ENCODE measurements at regions not wholly inside any gene's neighbourhood (a gene's known extent, or its start where the extent isn't known, plus 50 kb on each side); places are given as distances from the start of the nearest gene placed in this dataset.

DNA sequence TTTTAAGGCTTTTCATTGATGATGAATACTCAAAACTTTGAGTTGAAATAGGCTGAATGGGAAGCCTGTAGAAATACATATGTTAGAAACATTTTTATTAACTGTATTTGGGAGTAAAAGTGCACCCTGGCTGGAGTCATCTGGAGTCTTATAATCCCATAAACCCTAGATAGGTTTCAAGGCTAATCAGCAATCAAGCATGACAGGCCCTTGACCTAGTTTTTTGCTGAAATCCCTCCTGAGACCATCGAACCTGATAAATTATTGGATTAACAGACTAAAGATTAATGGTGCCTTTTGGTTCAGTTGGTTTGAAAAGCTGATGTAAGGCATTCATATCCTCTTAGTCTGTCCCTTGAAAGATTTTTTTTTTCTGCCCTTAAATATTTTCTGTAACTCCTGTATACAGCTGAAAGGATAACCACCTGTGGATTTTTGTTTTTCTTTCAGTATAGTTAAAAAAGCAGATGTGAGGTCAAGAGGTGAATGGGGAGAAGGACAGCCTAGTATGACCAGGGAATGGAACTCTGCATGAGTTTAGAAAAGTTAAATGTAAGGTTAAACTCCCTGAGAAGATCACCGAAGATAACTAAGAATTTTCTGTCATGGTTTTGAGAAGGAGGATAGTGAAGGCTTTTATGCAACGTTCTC is 69.4 kb upstream of the STXBP5L start:
- H3K4me3 ChIP-seq: no peak overlapping the region
- 9 to 18% (median 14%) methylated on average over 3 of the region's 3 CpGs for WGBS, 3 donors

DNA sequence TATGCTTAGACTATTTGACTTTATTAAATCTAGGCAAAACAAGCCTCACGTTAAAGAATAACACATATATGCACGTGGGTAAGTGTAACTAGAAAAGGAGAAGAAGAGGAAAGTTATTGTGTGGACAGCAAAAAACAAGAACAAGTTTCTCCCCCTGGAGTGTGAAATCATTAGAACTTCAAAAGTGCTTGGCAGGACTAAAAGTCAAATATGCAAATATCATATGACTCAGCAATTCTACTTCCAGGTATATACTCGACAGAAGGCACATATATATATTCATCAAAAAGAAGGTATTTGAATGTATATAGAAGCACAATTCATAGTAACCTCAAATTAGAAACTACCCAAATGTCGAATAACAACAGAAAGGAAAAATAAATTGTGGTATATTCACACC is 68.9 kb upstream of the STXBP5L start:
- H3K36me3 ChIP-seq (ENCODE audit: insufficient read depth in 1 of 2, low read depth in 1 of 2): no peaks in the 10 kb centered on the region
- DNase-seq (no peak), ATAC-seq (no peak)
- H3K27ac ChIP-seq: no peak overlapping the region
- TF ChIP-seq, protein P1, sequence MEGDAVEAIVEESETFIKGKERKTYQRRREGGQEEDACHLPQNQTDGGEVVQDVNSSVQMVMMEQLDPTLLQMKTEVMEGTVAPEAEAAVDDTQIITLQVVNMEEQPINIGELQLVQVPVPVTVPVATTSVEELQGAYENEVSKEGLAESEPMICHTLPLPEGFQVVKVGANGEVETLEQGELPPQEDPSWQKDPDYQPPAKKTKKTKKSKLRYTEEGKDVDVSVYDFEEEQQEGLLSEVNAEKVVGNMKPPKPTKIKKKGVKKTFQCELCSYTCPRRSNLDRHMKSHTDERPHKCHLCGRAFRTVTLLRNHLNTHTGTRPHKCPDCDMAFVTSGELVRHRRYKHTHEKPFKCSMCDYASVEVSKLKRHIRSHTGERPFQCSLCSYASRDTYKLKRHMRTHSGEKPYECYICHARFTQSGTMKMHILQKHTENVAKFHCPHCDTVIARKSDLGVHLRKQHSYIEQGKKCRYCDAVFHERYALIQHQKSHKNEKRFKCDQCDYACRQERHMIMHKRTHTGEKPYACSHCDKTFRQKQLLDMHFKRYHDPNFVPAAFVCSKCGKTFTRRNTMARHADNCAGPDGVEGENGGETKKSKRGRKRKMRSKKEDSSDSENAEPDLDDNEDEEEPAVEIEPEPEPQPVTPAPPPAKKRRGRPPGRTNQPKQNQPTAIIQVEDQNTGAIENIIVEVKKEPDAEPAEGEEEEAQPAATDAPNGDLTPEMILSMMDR (IDR thresholded peaks at IDR 0.05): no peak
- no peaks in the 10 kb centered on the region for H3K27me3 ChIP-seq (ENCODE audit: insufficient read depth in 3 of 3, low read length in 2 of 3)
- 33 to 43% (median 40%) methylated on average over 4 of the region's 4 CpGs for WGBS, 3 donors
- intact Hi-C loops (cut with DNase I): no loop called here
- H3K9me3 ChIP-seq: no peaks in the 10 kb centered on the region
- H3K4me3 ChIP-seq: no peak overlapping the region
- H3K4me1 ChIP-seq: no peaks in the 10 kb centered on the region

More for the DNA sequence above, 69.4 kb upstream of the STXBP5L start:
- Histone ChIP-seq H3K9me3 (no peaks in the 10 kb centered on the region), H3K27me3 (ENCODE audit: insufficient read depth in 3 of 3, low read length in 2 of 3) (no peaks in the 10 kb centered on the region), H3K27ac (no peak overlapping the region), H3K36me3 (ENCODE audit: insufficient read depth in 1 of 2, low read depth in 1 of 2) (no peaks in the 10 kb centered on the region), H3K4me1 (no peaks in the 10 kb centered on the region)
- no peak for DNase-seq
- no peak for ATAC-seq
- intact Hi-C loops (cut with DNase I): no loop called here
- TF ChIP-seq, protein P1 (IDR thresholded peaks at IDR 0.05): no peak

DNA sequence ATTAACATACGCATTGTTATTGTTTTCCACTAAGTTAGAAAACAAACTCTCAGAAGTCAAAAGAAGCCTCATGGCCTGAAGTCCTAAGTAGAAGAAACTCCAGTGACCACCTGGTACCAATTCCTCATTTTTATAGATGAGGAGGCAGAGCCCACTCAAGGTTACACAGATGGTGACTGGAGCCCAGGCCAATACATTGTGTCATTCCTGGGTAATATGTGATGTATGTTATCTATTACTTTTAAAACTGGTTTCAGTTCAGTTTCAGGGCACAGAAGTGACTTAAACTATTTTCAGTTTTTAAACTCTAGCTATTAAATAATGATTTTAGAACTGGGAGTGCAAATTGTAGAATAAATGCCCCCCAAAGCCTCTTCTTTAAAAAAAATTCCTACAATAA is 66.7 kb upstream of the STXBP5L start:
- ATAC-seq (no peak), DNase-seq (no peak)
- TF ChIP-seq, protein P1 (IDR thresholded peaks at IDR 0.05): no peak
- intact Hi-C loops (cut with DNase I): no loop called here
- 88 to 94% (median 91%) methylated on average over 1 of the region's 1 CpG for WGBS, 3 donors
- Histone ChIP-seq H3K36me3 (ENCODE audit: insufficient read depth in 1 of 2, low read depth in 1 of 2) (no peaks in the 10 kb centered on the region), H3K27ac (no peak overlapping the region), H3K4me3 (no peak overlapping the region), H3K4me1 (no peaks in the 10 kb centered on the region), H3K27me3 (ENCODE audit: insufficient read depth in 3 of 3, low read length in 2 of 3) (no peaks in the 10 kb centered on the region), H3K9me3 (no peaks in the 10 kb centered on the region)

DNA sequence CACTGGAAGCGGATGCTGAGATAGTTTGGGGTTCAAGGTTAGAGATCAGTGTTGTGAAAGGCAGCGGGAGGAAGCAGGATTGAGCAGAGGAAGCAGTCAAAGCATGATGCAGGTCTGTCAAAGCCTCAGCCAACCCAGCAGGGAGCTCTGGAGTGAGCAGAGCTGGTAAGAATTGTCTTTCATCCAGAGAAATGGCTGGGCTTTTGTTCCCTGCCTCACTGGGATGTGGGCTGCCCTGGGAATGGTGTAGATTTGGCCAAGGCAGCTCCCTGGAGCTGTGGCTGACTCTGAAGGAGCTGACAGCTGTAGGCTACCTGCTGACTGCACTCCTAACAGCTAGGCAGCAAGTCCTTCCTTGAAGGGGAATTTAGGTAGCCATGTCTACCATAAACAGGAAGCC is 61.9 kb upstream of the STXBP5L start:
- no peaks in the 10 kb centered on the region for H3K36me3 ChIP-seq (ENCODE audit: insufficient read depth in 1 of 2, low read depth in 1 of 2)
- H3K4me1 ChIP-seq: no peaks in the 10 kb centered on the region
- WGBS, 3 donors: 49 to 68% (median 66%) methylated on average over 2 of the region's 2 CpGs
- ATAC-seq (no peak), DNase-seq (no peak)
- TF ChIP-seq, protein P1 (IDR thresholded peaks at IDR 0.05): no peak
- intact Hi-C loops (cut with DNase I): no loop called here
- H3K27ac ChIP-seq: no peak overlapping the region
- no peaks in the 10 kb centered on the region for H3K27me3 ChIP-seq (ENCODE audit: insufficient read depth in 3 of 3, low read length in 2 of 3)
- no peaks in the 10 kb centered on the region for H3K9me3 ChIP-seq
- H3K4me3 ChIP-seq: no peak overlapping the region

DNA sequence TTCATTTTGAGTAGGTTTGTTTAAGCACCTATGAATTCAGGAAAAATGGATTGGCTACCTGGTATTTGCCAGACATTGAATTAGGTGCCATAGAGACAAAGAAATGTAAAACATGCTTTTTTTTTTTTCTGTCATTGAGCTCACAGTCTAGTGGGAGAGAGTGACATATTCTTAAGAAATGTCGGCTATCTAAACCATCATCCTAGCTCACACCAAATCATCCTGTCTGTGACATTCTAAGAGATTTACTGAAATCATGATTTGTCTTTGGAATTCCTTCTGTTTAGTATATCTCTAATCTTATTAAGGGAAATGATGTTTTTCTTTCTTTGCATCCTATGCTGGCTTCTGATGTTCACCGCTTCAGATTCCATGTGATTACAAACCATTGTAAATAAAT is 59.5 kb upstream of the STXBP5L start:
- Histone ChIP-seq H3K27me3 (ENCODE audit: insufficient read depth in 3 of 3, low read length in 2 of 3) (no peaks in the 10 kb centered on the region), H3K36me3 (ENCODE audit: insufficient read depth in 1 of 2, low read depth in 1 of 2) (no peaks in the 10 kb centered on the region), H3K27ac (no peak overlapping the region), H3K4me3 (no peak overlapping the region), H3K4me1 (no peaks in the 10 kb centered on the region), H3K9me3 (no peaks in the 10 kb centered on the region)
- intact Hi-C loops (cut with DNase I): no loop called here
- WGBS, 3 donors: 94% methylated on average over 2 of the region's 2 CpGs
- ATAC-seq: no peak
- DNase-seq: no peak
- TF ChIP-seq, protein P1 (IDR thresholded peaks at IDR 0.05): no peak
